ENCODE measurements at regions not wholly inside any gene's neighbourhood (a gene's known extent, or its start where the extent isn't known, plus 50 kb on each side); places are given as distances from the start of the nearest gene placed in this dataset.

DNA sequence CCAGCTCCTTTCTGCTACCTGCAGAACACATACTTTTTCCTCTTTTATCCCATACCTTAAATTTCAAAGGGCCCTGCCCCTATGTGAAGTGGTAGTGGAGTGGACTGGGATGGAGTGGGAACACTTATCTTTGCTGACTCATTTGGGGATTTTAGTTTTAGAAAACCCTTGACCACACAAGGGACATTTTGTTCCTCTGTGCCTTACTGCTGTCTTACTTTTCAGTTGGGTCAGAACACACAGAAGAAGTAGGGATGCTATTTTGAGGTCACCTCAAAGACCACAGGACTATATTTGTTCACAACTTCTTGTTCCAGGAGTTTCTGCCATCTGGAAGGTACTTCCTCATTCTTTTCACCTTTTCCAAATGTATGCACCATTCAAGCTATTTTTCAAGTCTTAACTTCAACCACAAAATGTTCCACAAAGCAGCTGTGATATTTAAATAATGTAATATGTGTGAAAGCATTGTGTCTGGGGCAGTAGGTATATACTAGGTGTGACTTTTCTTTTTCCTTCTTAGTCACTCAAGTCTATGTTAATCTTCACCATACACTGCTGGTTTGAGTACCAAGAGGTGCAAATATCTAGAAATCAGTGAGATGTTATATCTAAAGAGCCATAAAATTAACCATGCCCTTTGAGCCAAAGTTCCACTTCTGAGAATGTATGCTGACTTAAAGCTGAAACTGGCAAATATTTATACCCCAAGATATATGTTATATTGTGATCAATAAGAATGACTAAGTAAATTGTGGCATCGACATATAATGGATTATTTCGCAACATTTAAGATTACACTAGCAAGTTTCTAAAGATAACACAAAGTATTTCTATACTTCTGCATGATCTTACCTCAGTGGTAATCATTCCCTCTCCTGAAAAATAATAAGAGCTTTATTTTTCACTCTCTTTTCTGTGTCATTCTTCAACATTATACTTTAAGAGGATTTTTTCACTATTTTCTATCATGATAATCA, 308.5 kb downstream of the MRPL39 start:
- TF ChIP-seq POLR2A (IDR thresholded peaks at IDR 0.05; ENCODE audit: control extremely low read depth in 1 of 2, low read depth in 2 of 2, low read length in 2 of 2) (no peak), CTCF (IDR thresholded peaks at IDR 0.05; ENCODE audit: control extremely low read depth in 1 of 3, insufficient read depth in 1 of 3, low read depth in 1 of 3, low read length in 3 of 3) (no peak), KDM5A (IDR thresholded peaks at IDR 0.05; ENCODE audit: low read length) (no peak), JUN (IDR thresholded peaks at IDR 0.05; ENCODE audit: low read depth, low read length) (no peak), CBX8 (IDR thresholded peaks at IDR 0.05; ENCODE audit: borderline replicate concordance, low read depth, low read length) (no peak), MAFK (IDR thresholded peaks at IDR 0.05; ENCODE audit: low read depth, low read length) (no peak), SUZ12 (IDR thresholded peaks at IDR 0.05; ENCODE audit: low read length) (no peak), BRCA1 (IDR thresholded peaks at IDR 0.05; ENCODE audit: low read depth, low read length) (no peak), POLR2AphosphoS5 (IDR thresholded peaks at IDR 0.05; ENCODE audit: low read depth, low read length) (no peak), EZH2 (IDR thresholded peaks at IDR 0.05; ENCODE audit: low read depth, low read length, severe bottlenecking) (no peak), CBX5 (IDR thresholded peaks at IDR 0.05; ENCODE audit: low read depth, low read length) (no peak), CEBPB (IDR thresholded peaks at IDR 0.05; ENCODE audit: low read depth, low read length) (peak; percentile 56; the same call in 1 of the 2 replicates), HDAC2 (IDR thresholded peaks at IDR 0.05; ENCODE audit: borderline replicate concordance in 1 of 2, low read depth in 2 of 2, low read length in 2 of 2) (no peak), JUND (IDR thresholded peaks at IDR 0.05; ENCODE audit: low read length) (no peak)
